ENCODE measurements at regions not wholly inside any gene's neighbourhood (a gene's known extent, or its start where the extent isn't known, plus 50 kb on each side); places are given as distances from the start of the nearest gene placed in this dataset.

- H3K27ac ChIP-seq, result no peak overlapping the region
- TF ChIP-seq CTCF (IDR thresholded peaks at IDR 0.05) (no peak), POLR2A (IDR thresholded peaks at IDR 0.05) (no peak)
- no peaks in the 10 kb centered on the region for H3K9me3 ChIP-seq
- H3K4me1 ChIP-seq, result no peaks in the 10 kb centered on the region
- no peak overlapping the region for H3K4me3 ChIP-seq (replicated peaks in 1 of 3)
- no peaks in the 10 kb centered on the region for H3K27me3 ChIP-seq
- DNase-seq, result no peak
- intact Hi-C loops (cut with DNase I), result no loop called here
- H3K36me3 ChIP-seq, result no peaks in the 10 kb centered on the region
- 80 to 82% methylated on average over 3 of the region's 3 CpGs for WGBS, 2 donors
Measured at GRCh38 chr6:137659871-137660270, 165.7 kb upstream of the OLIG3 start.

- Histone ChIP-seq H3K27ac (no peak overlapping the region), H3K9me3 (no peaks in the 10 kb centered on the region), H3K4me3 (replicated peaks in 1 of 3) (no peak overlapping the region), H3K4me1 (no peaks in the 10 kb centered on the region), H3K27me3 (no peaks in the 10 kb centered on the region), H3K36me3 (no peaks in the 10 kb centered on the region)
- WGBS, 2 donors, result 78% methylated on average over 1 of the region's 1 CpG
- DNase-seq, result no peak
- no peak for TF ChIP-seq POLR2A (IDR thresholded peaks at IDR 0.05)
- intact Hi-C loops (cut with DNase I), result no loop called here
Measured at GRCh38 chr6:137660296-137660731, 166.1 kb upstream of the OLIG3 start.

- DNase-seq, result peak; percentile 45 to 46
- WGBS, 2 donors, result 80 to 82% methylated on average over 5 of the region's 5 CpGs
- Histone ChIP-seq H3K4me3 (replicated peaks in 1 of 3) (no peak overlapping the region), H3K36me3 (no peaks in the 10 kb centered on the region), H3K27ac (no peak overlapping the region), H3K4me1 (no peaks in the 10 kb centered on the region), H3K9me3 (no peaks in the 10 kb centered on the region), H3K27me3 (no peaks in the 10 kb centered on the region)
- TF ChIP-seq CTCF (IDR thresholded peaks at IDR 0.05) (peak in 4 of 6 experiments; percentile 19 to 56 (median 31)), POLR2A (IDR thresholded peaks at IDR 0.05) (no peak)
- intact Hi-C loops (cut with DNase I), result no loop called here
Measured at GRCh38 chr6:137661601-137662000, 167.4 kb upstream of the OLIG3 start.

GRCh38 chr6:137664183-137664582 is 170.0 kb upstream of the OLIG3 start:
- 72% methylated on average over 5 of the region's 5 CpGs for WGBS, 2 donors
- intact Hi-C loops (cut with DNase I), result no loop called here
- H3K36me3 ChIP-seq, result no peaks in the 10 kb centered on the region
- H3K9me3 ChIP-seq, result no peaks in the 10 kb centered on the region
- H3K4me1 ChIP-seq, result no peaks in the 10 kb centered on the region
- no peak overlapping the region for H3K4me3 ChIP-seq (replicated peaks in 1 of 3)
- DNase-seq, result no peak
- H3K27ac ChIP-seq, result no peak overlapping the region
- TF ChIP-seq POLR2A (IDR thresholded peaks at IDR 0.05) (no peak), CTCF (IDR thresholded peaks at IDR 0.05) (no peak)
- no peaks in the 10 kb centered on the region for H3K27me3 ChIP-seq

- H3K4me3 ChIP-seq (replicated peaks in 1 of 3), result no peak overlapping the region
- TF ChIP-seq POLR2A (IDR thresholded peaks at IDR 0.05) (no peak), CTCF (IDR thresholded peaks at IDR 0.05) (no peak)
- no peak overlapping the region for H3K27ac ChIP-seq
- H3K36me3 ChIP-seq, result no peaks in the 10 kb centered on the region
- 75 to 82% methylated on average over 6 of the region's 6 CpGs for WGBS, 2 donors
- H3K9me3 ChIP-seq, result no peaks in the 10 kb centered on the region
- no peak for DNase-seq
- intact Hi-C loops (cut with DNase I), result no loop called here
- H3K4me1 ChIP-seq, result no peaks in the 10 kb centered on the region
- H3K27me3 ChIP-seq, result no peaks in the 10 kb centered on the region
Measured at GRCh38 chr6:137665342-137665934, 171.2 kb upstream of the OLIG3 start.
